A549 (cell line): ENCODE measurements at regions not wholly inside any gene's neighbourhood (a gene's known extent, or its start where the extent isn't known, plus 50 kb on each side); places are given as distances from the start of the nearest gene placed in this dataset.

Experiments used
- ATAC-seq, 2 experiments: fragments of 200-7000 bp in 1 of 2; fragments of >200 bp in 1 of 2; cut with Nextera tagmentation in 1 of 2; cut with Tn5 transposase in 1 of 2; 3 replicates each; pipeline versions ENCODE4 v1.8.0 to v1.9.1; 2018 to 2020; ENCODE audit warnings: mild to moderate bottlenecking in 1 of 2, moderate library complexity in 1 of 2
- CTCF ChIA-PET: fragments of 300-600 bp; sonication (Branson Sonifier 250); formaldehyde crosslinking; extraction: SDS; loops from one replicate; lab custom pipeline; 2021; ENCODE audit warnings: antibody characterized with exemption, inconsistent platforms; lab: Yijun Ruan, JAX
- POLR2A ChIA-PET: fragments of 350-600 bp; formaldehyde crosslinking; extraction: SDS; loops from one replicate; lab custom pipeline; 2021; ENCODE audit warnings: antibody characterized with exemption, inconsistent platforms; lab: Yijun Ruan, JAX
- DNase-seq, 2 experiments: peaks; one replicate each; pipeline versions ENCODE4 v3.0.0 to v3.0.0-alpha.2; 2011 to 2016; ENCODE audit warnings: low read depth in 1 of 2, low spot score in 1 of 2
- FAIRE-seq: peaks from 2 replicates; lab custom pipeline; 2011; peaks lifted over from hg19 to GRCh38; lab: Jason Lieb, UNC
- H3K27ac ChIP-seq, 2 experiments: fragments of >200 bp; sonication (Bioruptor Twin); formaldehyde crosslinking; 3 replicates each; pipeline ENCODE4 v1.5.1; 2016 to 2017
- H3K4me1 ChIP-seq: fragments of >200 bp; sonication (Bioruptor Twin); formaldehyde crosslinking; 3 replicates; pipeline ENCODE4 v1.6.1; 2016
- H3K4me2 ChIP-seq: fragments of >200 bp; sonication (Bioruptor Twin); formaldehyde crosslinking; 3 replicates; pipeline ENCODE4 v1.6.1; 2016
- H3K4me3 ChIP-seq: fragments of >200 bp; sonication (Bioruptor Twin); formaldehyde crosslinking; 3 replicates; pipeline ENCODE4 v1.5.1; 2016
- H3K9me3 ChIP-seq: fragments of >200 bp; sonication (Bioruptor Twin); formaldehyde crosslinking; 3 replicates; pipeline ENCODE4 v1.6.1; 2016
- BHLHE40 ChIP-seq: IDR thresholded peaks from 2 replicates; pipeline ENCODE4 v1.6.1; 2012; ENCODE audit warnings: low read depth, low read length, inconsistent platforms
- CBX8 ChIP-seq: fragments of 200-600 bp; sonication (generic); IDR thresholded peaks from 2 replicates; pipeline ENCODE4 v1.6.1; 2016
- CEBPB ChIP-seq, 2 experiments: fragments of >200 bp in 1 of 2; sonication (Bioruptor Twin) in 1 of 2; formaldehyde crosslinking in 1 of 2; IDR thresholded peaks; 2 replicates each; pipeline ENCODE4 v1.6.1; 2012 to 2016
- CHD4 ChIP-seq: fragments of 200-600 bp; sonication (generic); IDR thresholded peaks from 2 replicates; pipeline ENCODE4 v1.6.1; 2016; ENCODE audit warnings: antibody characterized with exemption, mild to moderate bottlenecking, borderline replicate concordance
- CTCF ChIP-seq: fragments of >200 bp; sonication (Bioruptor Twin); formaldehyde crosslinking; IDR thresholded peaks from 3 replicates; pipeline ENCODE4 v1.5.1; 2016
- EHF ChIP-seq: fragments of 250-450 bp; sonication (Bioruptor Pico); IDR thresholded peaks from 2 replicates; pipeline ENCODE4 v1.5.0; 2020; ENCODE audit warnings: mild to moderate bottlenecking
- EHMT2 ChIP-seq: fragments of 200-600 bp; sonication (generic); IDR thresholded peaks from 2 replicates; pipeline ENCODE4 v1.6.1; 2016; ENCODE audit warnings: antibody characterized with exemption, low read depth, mild to moderate bottlenecking, moderate library complexity
- FOSB ChIP-seq: fragments of 250-450 bp; sonication (Bioruptor Pico); IDR thresholded peaks from 2 replicates; pipeline ENCODE4 v1.5.0; 2020; ENCODE audit warnings: mild to moderate bottlenecking, moderate library complexity
- FOXS1 ChIP-seq: fragments of 250-450 bp; sonication (Bioruptor Pico); IDR thresholded peaks from 2 replicates; pipeline ENCODE4 v1.5.0; 2020; ENCODE audit warnings: mild to moderate bottlenecking, moderate library complexity
- HDAC2 ChIP-seq: fragments of 200-600 bp; sonication (generic); IDR thresholded peaks from 2 replicates; pipeline ENCODE4 v1.6.1; 2016
- HES2 ChIP-seq: fragments of >200 bp; sonication (Bioruptor Twin); formaldehyde crosslinking; IDR thresholded peaks from 2 replicates; pipeline ENCODE4 v1.6.1; 2016
- HEYL ChIP-seq: fragments of 250-450 bp; sonication (Bioruptor Pico); IDR thresholded peaks from 2 replicates; pipeline ENCODE4 v1.8.0; 2021; ENCODE audit warnings: mild to moderate bottlenecking, moderate library complexity
- HOXA7 ChIP-seq: fragments of 250-450 bp; sonication (Bioruptor Pico); IDR thresholded peaks from 2 replicates; pipeline ENCODE4 v1.5.0; 2020; ENCODE audit warnings: mild to moderate bottlenecking, moderate library complexity
- HOXB5 ChIP-seq: fragments of 250-450 bp; sonication (Bioruptor Pico); IDR thresholded peaks from 2 replicates; pipeline ENCODE4 v1.5.0; 2020; ENCODE audit warnings: mild to moderate bottlenecking, moderate library complexity
- JUN ChIP-seq, 2 experiments: fragments of >200 bp; sonication (Bioruptor Twin); formaldehyde crosslinking; IDR thresholded peaks; 2 replicates in 1 of 2; 3 replicates in 1 of 2; pipeline ENCODE4 v1.6.1; 2016 to 2017
- JUNB ChIP-seq: fragments of >200 bp; sonication (Bioruptor Twin); formaldehyde crosslinking; IDR thresholded peaks from 2 replicates; pipeline ENCODE4 v1.6.1; 2016
- KDM1A ChIP-seq: fragments of 200-600 bp; sonication (generic); IDR thresholded peaks from 2 replicates; pipeline ENCODE4 v1.6.1; 2016; ENCODE audit warnings: low read depth, mild to moderate bottlenecking
- MAFK ChIP-seq: fragments of 450-650 bp; IDR thresholded peaks from 2 replicates; pipeline ENCODE4 v1.6.1; 2014; ENCODE audit not compliant: partially characterized antibody
- MAX ChIP-seq: IDR thresholded peaks from 2 replicates; pipeline ENCODE4 v1.6.1; 2012
- MAZ ChIP-seq: fragments of 150-350 bp; IDR thresholded peaks from 2 replicates; pipeline ENCODE4 v1.6.1; 2014; ENCODE audit warnings: antibody characterized with exemption, low read depth, low read length, borderline replicate concordance
- NFE2L2 ChIP-seq: fragments of 150-350 bp; conservative IDR thresholded peaks from 2 replicates; pipeline ENCODE4 v1.6.1; 2014; ENCODE audit warnings: low read length
- NPAS2 ChIP-seq: fragments of 250-450 bp; sonication (Bioruptor Pico); IDR thresholded peaks from 2 replicates; pipeline ENCODE4 v1.8.0; 2022; ENCODE audit warnings: mild to moderate bottlenecking, moderate library complexity, borderline replicate concordance
- PHF8 ChIP-seq: fragments of 200-600 bp; sonication (generic); IDR thresholded peaks from 2 replicates; pipeline ENCODE4 v1.6.1; 2016; ENCODE audit warnings: low read depth, mild to moderate bottlenecking, antibody characterized with exemption, moderate library complexity, borderline replicate concordance
- POLR2AphosphoS2 ChIP-seq: conservative IDR thresholded peaks from 2 replicates; pipeline ENCODE4 v1.6.1; 2012; ENCODE audit warnings: low read length, improper control_type of control experiment, inconsistent platforms
- RARB ChIP-seq: fragments of 250-450 bp; sonication (Bioruptor Pico); IDR thresholded peaks from 2 replicates; pipeline ENCODE4 v1.8.0; 2021; ENCODE audit warnings: mild to moderate bottlenecking, moderate library complexity
- RCOR1 ChIP-seq: fragments of 150-350 bp; IDR thresholded peaks from 2 replicates; pipeline ENCODE4 v1.6.1; 2014; ENCODE audit warnings: antibody characterized with exemption, low read length, low read depth
- REST ChIP-seq: fragments of 200-600 bp; sonication (generic); IDR thresholded peaks from 2 replicates; pipeline ENCODE4 v1.6.1; 2016; ENCODE audit warnings: antibody characterized with exemption, mild to moderate bottlenecking, moderate library complexity
- RFX5 ChIP-seq: fragments of 450-650 bp; IDR thresholded peaks from 2 replicates; pipeline ENCODE4 v1.7.1; 2014; ENCODE audit warnings: antibody characterized with exemption, mild to moderate bottlenecking, moderate library complexity
- RNF2 ChIP-seq: fragments of 200-600 bp; sonication (generic); IDR thresholded peaks from 2 replicates; pipeline ENCODE4 v1.6.1; 2016; ENCODE audit warnings: low read depth, mild to moderate bottlenecking, antibody characterized with exemption, moderate library complexity, borderline replicate concordance
- SREBF2 ChIP-seq: fragments of 450-650 bp; IDR thresholded peaks from 2 replicates; pipeline ENCODE4 v1.6.1; 2014; ENCODE audit warnings: mild to moderate bottlenecking, moderate library complexity
- USF2 ChIP-seq: fragments of 450-650 bp; IDR thresholded peaks from 2 replicates; pipeline ENCODE4 v1.6.1; 2014; ENCODE audit warnings: antibody characterized with exemption
- ZC3H11A ChIP-seq: fragments of 450-650 bp; IDR thresholded peaks from 2 replicates; pipeline ENCODE4 v1.6.1; 2014; ENCODE audit warnings: antibody characterized with exemption, mild to moderate bottlenecking
- WGBS: methylation state at CpG from one replicate; pipeline ENCODE4 v1.1.6; 2017; ENCODE audit errors: missing lambda C conversion rate; 5-methylcytosine and 5-hydroxymethylcytosine counted together

- TF ChIP-seq HEYL (CRISPR knock-in tag) (no peak), MAFK (no peak), REST (no peak), CEBPB (IDR thresholded peaks at IDR 0.05) (no peak), NPAS2 (no peak), KDM1A (no peak), POLR2AphosphoS2 (no peak), JUN (IDR thresholded peaks at IDR 0.05) (no peak), MAX (no peak), HOXB5 (CRISPR knock-in tag) (no peak), FOSB (CRISPR knock-in tag) (no peak), RFX5 (no peak), MAZ (no peak), EHMT2 (no peak), NFE2L2 (no peak), HOXA7 (CRISPR knock-in tag) (no peak), PHF8 (no peak)
- TF ChIP-seq, all 56 proteins: peak for 0
- ChIA-PET POLR2A (no interaction called here), CTCF (no interaction called here)
- ATAC-seq (no peak), FAIRE-seq (no peak), DNase-seq (no peak)
- Histone ChIP-seq H3K4me3 (no peak overlapping the region), H3K9me3 (no peaks in the 10 kb centered on the region), H3K27ac (no peak overlapping the region), H3K4me1 (peaks cover 9% of the 10 kb centered on the region; the same call in 1 of the 3 replicates), H3K4me2 (no peak overlapping the region)
- 81% methylated on average over 8 of the region's 8 CpGs for WGBS
Observed at GRCh38 chr22:49101225-49101624, 726.4 kb downstream of the BRD1 start.

GRCh38 chr22:49100773-49101172 lies 726.9 kb downstream of the BRD1 start:
- WGBS = 86% methylated on average over 17 of the region's 17 CpGs
- FAIRE-seq = no peak
- TF ChIP-seq HDAC2 (no peak), CBX8 (no peak), EHF (no peak), USF2 (no peak), RNF2 (no peak), MAFK (no peak), FOXS1 (no peak), JUNB (no peak), SREBF2 (no peak), CTCF (no peak), EHMT2 (no peak), RCOR1 (no peak), BHLHE40 (no peak), RARB (CRISPR knock-in tag) (no peak), CHD4 (no peak), ZC3H11A (no peak), HES2 (no peak)

More at GRCh38 chr22:49100773-49101172, 726.9 kb downstream of the BRD1 start:
- CTCF ChIA-PET = no interaction called here
- H3K4me1 ChIP-seq = peaks cover 9% of the 10 kb centered on the region; the same call in 1 of the 3 replicates
- DNase-seq (no peak), ATAC-seq (no peak)
- no peak overlapping the region for H3K4me2 ChIP-seq
- H3K4me3 ChIP-seq = no peak overlapping the region
- POLR2A ChIA-PET = no interaction called here
- no peak overlapping the region for H3K27ac ChIP-seq
- H3K9me3 ChIP-seq = no peaks in the 10 kb centered on the region
